ENCODE measurements at regions not wholly inside any gene's neighbourhood (a gene's known extent, or its start where the extent isn't known, plus 50 kb on each side); places are given as distances from the start of the nearest gene placed in this dataset.

- TF ChIP-seq CTCF (IDR thresholded peaks at IDR 0.05; ENCODE audit: low read depth, low read length) (no peak), EZH2phosphoT487 (IDR thresholded peaks at IDR 0.05; ENCODE audit: low read depth) (no peak)
Observed at GRCh38 chr16:13419589-13419988, 500.4 kb upstream of the ERCC4 start.

All from OCI-LY3 (cell line).